K562 (cell line): ENCODE measurements at regions not wholly inside any gene's neighbourhood (a gene's known extent, or its start where the extent isn't known, plus 50 kb on each side); places are given as distances from the start of the nearest gene placed in this dataset.
A peak's percentile ranks its signal among the peaks of the same experiment; 100 is the strongest.

ENCODE experiments used
- ATAC-seq: fragments of 200-7000 bp; cut with Tn5 transposase; 3 replicates; pipeline ENCODE4 v1.9.1; 2020; ENCODE audit warnings: moderate library complexity
- BruUV-seq: library from RNA; stranded (reverse); fragments of 400-500 nt; replicated peaks from 2 replicates; lab custom pipeline; 2021; lab: Mats Ljungman, UMichigan
- CTCF ChIA-PET: fragments of 300-600 bp; formaldehyde crosslinking; extraction: SDS; loops from one replicate; lab custom pipeline; 2021; ENCODE audit warnings: low intra/inter-chr PET ratio; lab: Yijun Ruan, JAX
- POLR2A ChIA-PET: fragments of 300-600, 350-650 bp; sonication (Branson Sonifier 250); formaldehyde crosslinking; extraction: SDS; loops from one replicate; lab custom pipeline; 2021; ENCODE audit warnings: antibody characterized with exemption, inconsistent platforms; lab: Yijun Ruan, JAX
- DNase-seq, 4 experiments: peaks; one replicate each; pipeline versions ENCODE4 v3.0.0 to v3.0.0-alpha.2; 2011 to 2018; ENCODE audit warnings: low spot score in 3 of 4, mixed read lengths in 3 of 4; ENCODE audit errors: extremely low read depth in 1 of 4
- FAIRE-seq: peaks from 2 replicates; lab custom pipeline; 2011; peaks lifted over from hg19 to GRCh38; lab: Jason Lieb, UNC
- H2AFZ ChIP-seq: 2 replicates; pipeline ENCODE4 v1.6.0; 2011; ENCODE audit warnings: low read depth, low read length, control low read depth, inconsistent platforms
- H3K27ac ChIP-seq: fragments of 200-600 bp; 3 replicates; pipeline ENCODE4 v1.8.0; 2011; ENCODE audit warnings: low read depth, mild to moderate bottlenecking, control low read depth, inconsistent platforms, low read length, moderate library complexity, mixed read lengths; ENCODE audit errors: extremely low read depth
- H3K27me3 ChIP-seq, 2 experiments: fragments of 300-600 bp in 1 of 2; 2 replicates in 1 of 2; 3 replicates in 1 of 2; pipeline versions ENCODE4 v1.6.0 to v1.8.0; 2011; ENCODE audit warnings: inconsistent platforms in 2 of 2, low read length in 2 of 2, mild to moderate bottlenecking in 1 of 2, mixed read lengths in 1 of 2, moderate library complexity in 1 of 2; ENCODE audit not compliant: control insufficient read depth in 2 of 2, insufficient read depth in 2 of 2
- H3K36me3 ChIP-seq: fragments of 300-600 bp; 3 replicates; pipeline ENCODE4 v1.8.0; 2011; ENCODE audit warnings: mild to moderate bottlenecking, low read length, inconsistent platforms; ENCODE audit not compliant: control insufficient read depth, insufficient read depth
- H3K4me1 ChIP-seq, 2 experiments: fragments of 200-600 bp in 1 of 2; replicated peaks in 1 of 2; 2 replicates in 1 of 2; 3 replicates in 1 of 2; pipeline versions ENCODE4 v1.5.1 to v1.8.0; 2011; ENCODE audit warnings: inconsistent platforms in 2 of 2, low read length in 2 of 2, mild to moderate bottlenecking in 1 of 2, mixed read lengths in 1 of 2, moderate library complexity in 1 of 2; ENCODE audit not compliant: control insufficient read depth in 2 of 2, insufficient read depth in 2 of 2
- H3K4me2 ChIP-seq: 2 replicates; pipeline ENCODE4 v1.6.1; 2011; ENCODE audit warnings: low read length, control low read depth, inconsistent platforms, mixed read lengths; ENCODE audit not compliant: insufficient read depth
- H3K4me3 ChIP-seq: fragments of 200-600 bp; sonication (generic), shearing (Covaris generic); 2 replicates; pipeline ENCODE4 v1.5.1; 2016; ENCODE audit warnings: control low read depth, inconsistent platforms
- H3K79me2 ChIP-seq: fragments of 200-600 bp; 3 replicates; pipeline ENCODE4 v1.8.0; 2011; ENCODE audit warnings: low read length, inconsistent platforms; ENCODE audit not compliant: control insufficient read depth, insufficient read depth
- H3K9ac ChIP-seq, 2 experiments: 2 replicates each; pipeline versions ENCODE4 v1.6.0 to v1.6.1; 2011; ENCODE audit warnings: low read depth in 2 of 2, low read length in 2 of 2, control low read depth in 1 of 2, inconsistent platforms in 1 of 2, mild to moderate bottlenecking in 1 of 2, mixed read lengths in 1 of 2; ENCODE audit not compliant: insufficient read depth in 1 of 2
- H3K9me1 ChIP-seq: one replicate; pipeline ENCODE4 v1.6.0; 2011; ENCODE audit warnings: inconsistent platforms, mild to moderate bottlenecking, low read length, moderate library complexity; ENCODE audit not compliant: control insufficient read depth, insufficient read depth
- H3K9me3 ChIP-seq: replicated peaks from 2 replicates; pipeline ENCODE4 v1.5.1; 2011; ENCODE audit warnings: low read depth, low read length, inconsistent platforms; ENCODE audit not compliant: control insufficient read depth, insufficient read depth
- H4K20me1 ChIP-seq: replicated peaks from 2 replicates; pipeline ENCODE4 v1.6.1; 2011; ENCODE audit warnings: low read length, inconsistent platforms, mixed read lengths; ENCODE audit not compliant: control insufficient read depth, insufficient read depth
- FOS ChIP-seq: IDR thresholded peaks from 3 replicates; pipeline ENCODE4 v1.6.1; 2011; ENCODE audit not compliant: insufficient read length; ENCODE audit errors: extremely low read depth
- FOXK1 ChIP-seq: sonication (generic); formaldehyde crosslinking; IDR thresholded peaks from 2 replicates; pipeline ENCODE4 v1.8.0; 2022; ENCODE audit warnings: missing genetic modification reagents, mild to moderate bottlenecking, borderline replicate concordance
- KAT8 ChIP-seq: fragments of 450-650 bp; IDR thresholded peaks from 2 replicates; pipeline ENCODE4 v1.6.1; 2016; ENCODE audit warnings: low read depth, mild to moderate bottlenecking
- KLF1 ChIP-seq: fragments of 450-650 bp; IDR thresholded peaks from 2 replicates; pipeline ENCODE4 v1.6.1; 2016; ENCODE audit warnings: missing genetic modification characterization, missing compliant biosample characterization
- L3MBTL2 ChIP-seq: fragments of 450-650 bp; IDR thresholded peaks from 2 replicates; pipeline ENCODE4 v1.6.1; 2016; ENCODE audit warnings: mild to moderate bottlenecking, moderate library complexity
- MAZ ChIP-seq, 2 experiments: fragments of 450-650 bp in 1 of 2; sonication (generic) in 1 of 2; formaldehyde crosslinking; IDR thresholded peaks in 1 of 2; conservative IDR thresholded peaks in 1 of 2; 2 replicates each; pipeline versions ENCODE4 v1.4.0 to v1.5.0; 2020; ENCODE audit warnings: mild to moderate bottlenecking in 1 of 2, missing genetic modification reagents in 1 of 2
- MXI1 ChIP-seq: IDR thresholded peaks from 2 replicates; pipeline ENCODE4 v1.6.1; 2011; ENCODE audit warnings: low read depth, mild to moderate bottlenecking, improper control_type of control experiment, low read length
- NR2C2 ChIP-seq, 2 experiments: fragments of 200-800 bp in 1 of 2; sonication (Bioruptor generic) in 1 of 2; sonication (generic) in 1 of 2; formaldehyde crosslinking in 1 of 2; IDR thresholded peaks; 2 replicates each; pipeline versions ENCODE4 v1.6.1 to v1.8.0; 2016 to 2022; ENCODE audit warnings: mild to moderate bottlenecking in 1 of 2, missing compliant biosample characterization in 1 of 2, missing genetic modification characterization in 1 of 2, missing genetic modification reagents in 1 of 2
- RFX7 ChIP-seq: fragments of 250-450 bp; sonication (Bioruptor Pico); IDR thresholded peaks from 2 replicates; pipeline ENCODE4 v1.5.1; 2021; ENCODE audit warnings: mild to moderate bottlenecking
- SIX5 ChIP-seq, 2 experiments: IDR thresholded peaks; 2 replicates each; pipeline ENCODE4 v1.6.1; 2011; ENCODE audit warnings: low read length in 2 of 2, borderline replicate concordance in 1 of 2, low read depth in 1 of 2, mild to moderate bottlenecking in 1 of 2, moderate library complexity in 1 of 2; ENCODE audit not compliant: insufficient read depth in 1 of 2
- STAT5A ChIP-seq: IDR thresholded peaks from 2 replicates; pipeline ENCODE4 v1.6.1; 2012; ENCODE audit warnings: low read length, inconsistent platforms, borderline replicate concordance
- ZBED1 ChIP-seq: IDR thresholded peaks from 2 replicates; pipeline ENCODE4 v1.6.1; 2014
- ZKSCAN3 ChIP-seq: fragments of 250-450 bp; sonication (Bioruptor Pico); IDR thresholded peaks from 2 replicates; pipeline ENCODE4 v1.4.0; 2020
- ZNF41 ChIP-seq: fragments of 250-450 bp; sonication (Bioruptor Pico); conservative IDR thresholded peaks from 2 replicates; pipeline ENCODE4 v1.4.0; 2020; ENCODE audit warnings: mild to moderate bottlenecking
- ZNF644 ChIP-seq: fragments of 200-800 bp; sonication (Bioruptor generic); IDR thresholded peaks from 2 replicates; pipeline ENCODE4 v1.6.1; 2016; ENCODE audit warnings: low read depth, missing genetic modification characterization, missing compliant biosample characterization
- ZNF830 ChIP-seq: fragments of 250-450 bp; sonication (Bioruptor Pico); IDR thresholded peaks from 2 replicates; pipeline ENCODE4 v1.5.0; 2021; ENCODE audit warnings: mild to moderate bottlenecking
- WGBS: fragments of 100-300 bp; shearing (Covaris generic); methylation state at CpG from one replicate; pipeline ENCODE4 v1.1.6; 2016; ENCODE audit warnings: low coverage, mixed read lengths; ENCODE audit not compliant: insufficient coverage; ENCODE audit errors: missing lambda C conversion rate; 5-methylcytosine and 5-hydroxymethylcytosine counted together
- in situ Hi-C: fragments of 300-500 bp; cut with MboI; formaldehyde crosslinking; loops from 4 replicates; pipeline ENCODE4 v1.15.0; 2018; ENCODE audit warnings: inconsistent platforms, mixed read lengths
- intact Hi-C: fragments of 100-400 bp; cut with micrococcal nuclease; formaldehyde crosslinking; loops from 2 replicates; pipeline ENCODE4 v1.14.2; 2022
- TF ChIP-seq, protein P1 (sequence below): fragments of 450-650 bp; IDR thresholded peaks from 2 replicates; pipeline ENCODE4 v1.6.1; 2016; ENCODE audit warnings: low read depth, mild to moderate bottlenecking, moderate library complexity
- TF ChIP-seq, protein P2 (sequence below): fragments of 450-650 bp; IDR thresholded peaks from 2 replicates; pipeline ENCODE4 v1.6.1; 2014; ENCODE audit warnings: low read depth, mild to moderate bottlenecking, moderate library complexity, borderline replicate concordance
- TF ChIP-seq, protein P3 (sequence below): sonication (generic); IDR thresholded peaks from 2 replicates; pipeline ENCODE4 v1.6.1; 2016
- TF ChIP-seq, protein P4 (sequence below): sonication (generic); formaldehyde crosslinking; IDR thresholded peaks from 2 replicates; pipeline ENCODE4 v1.8.1; 2022; ENCODE audit warnings: missing genetic modification reagents

DNA sequence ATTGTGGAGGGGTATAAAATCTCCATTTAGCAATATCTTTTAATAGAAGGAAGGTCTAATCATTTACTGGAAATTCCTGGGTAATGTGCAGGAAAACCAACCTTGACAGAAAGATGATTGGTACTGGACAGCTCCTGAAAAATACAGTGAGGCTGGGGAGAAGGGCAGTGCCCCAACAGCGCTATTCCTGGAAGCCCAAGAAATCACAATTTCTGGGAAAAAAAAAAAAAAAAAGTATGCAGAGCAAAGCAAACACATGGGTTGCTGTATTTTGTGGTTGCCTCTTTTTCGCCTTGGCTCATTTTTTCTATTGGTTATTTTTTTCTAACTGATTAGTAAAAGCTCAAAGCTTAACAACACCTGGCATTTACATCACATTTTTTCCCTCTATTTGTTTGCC lies 249.7 kb downstream of the ENC1 start:
- Histone ChIP-seq H2AFZ (peak overlapping the region; percentile 51; the same call in 1 of the 2 replicates), H3K4me3 (no peak overlapping the region), H3K27ac (no peak overlapping the region), H3K4me2 (no peak overlapping the region), H3K79me2 (no peaks in the 10 kb centered on the region), H3K36me3 (no peaks in the 10 kb centered on the region), H3K9me3 (no peaks in the 10 kb centered on the region), H3K9ac (no peak overlapping the region; a peak in 1 of 4 replicates), H3K27me3 (no peaks in the 10 kb centered on the region), H3K4me1 (peaks cover 0 to 8% of the 10 kb centered on the region in 2 experiments; a peak in 3 of 5 replicates), H4K20me1 (no peaks in the 10 kb centered on the region), H3K9me1 (no peaks in the 10 kb centered on the region)
- intact Hi-C loops: loop anchor here (5.0 kb wide), 1 partner anchor 251 kb away; the partner anchor contains the start of gene ENC1
- 0% methylated on average over 2 of the region's 2 CpGs for WGBS
- POLR2A ChIA-PET: interaction anchor here (0.6 to 1.5 kb wide), 2 partner anchors 26 to 1371 kb away, joined by 3 to 7 read pairs; no protein-coding TSS in a partner anchor
- BruUV-seq: no TSS peak
- in situ Hi-C loops: no loop called here
- DNase-seq (peak in 3 of 4 experiments; percentile 13 to 37 (median 21)), FAIRE-seq (no peak), ATAC-seq (no peak)
- CTCF ChIA-PET: no interaction called here
- no peak for TF ChIP-seq ZNF41 (CRISPR knock-in tag)
- no peak for TF ChIP-seq ZKSCAN3 (CRISPR knock-in tag)
- no peak for TF ChIP-seq RFX7
- no peak for TF ChIP-seq ZBED1
- TF ChIP-seq, protein P1, sequence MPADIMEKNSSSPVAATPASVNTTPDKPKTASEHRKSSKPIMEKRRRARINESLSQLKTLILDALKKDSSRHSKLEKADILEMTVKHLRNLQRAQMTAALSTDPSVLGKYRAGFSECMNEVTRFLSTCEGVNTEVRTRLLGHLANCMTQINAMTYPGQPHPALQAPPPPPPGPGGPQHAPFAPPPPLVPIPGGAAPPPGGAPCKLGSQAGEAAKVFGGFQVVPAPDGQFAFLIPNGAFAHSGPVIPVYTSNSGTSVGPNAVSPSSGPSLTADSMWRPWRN: no peak
- TF ChIP-seq SIX5 (IDR thresholded peaks at IDR 0.05; ENCODE audit: borderline replicate concordance in 1 of 2, insufficient read depth in 1 of 2, low read depth in 1 of 2, low read length in 2 of 2): no peak
- no peak for TF ChIP-seq ZNF644 (tag)
- TF ChIP-seq NR2C2 (CRISPR knock-in tag; IDR thresholded peaks at IDR 0.05): no peak
- TF ChIP-seq NR2C2 (tag; IDR thresholded peaks at IDR 0.05): peak; percentile 0; the same call in 1 of the 2 replicates
- TF ChIP-seq KLF1: no peak
- TF ChIP-seq, protein P2, sequence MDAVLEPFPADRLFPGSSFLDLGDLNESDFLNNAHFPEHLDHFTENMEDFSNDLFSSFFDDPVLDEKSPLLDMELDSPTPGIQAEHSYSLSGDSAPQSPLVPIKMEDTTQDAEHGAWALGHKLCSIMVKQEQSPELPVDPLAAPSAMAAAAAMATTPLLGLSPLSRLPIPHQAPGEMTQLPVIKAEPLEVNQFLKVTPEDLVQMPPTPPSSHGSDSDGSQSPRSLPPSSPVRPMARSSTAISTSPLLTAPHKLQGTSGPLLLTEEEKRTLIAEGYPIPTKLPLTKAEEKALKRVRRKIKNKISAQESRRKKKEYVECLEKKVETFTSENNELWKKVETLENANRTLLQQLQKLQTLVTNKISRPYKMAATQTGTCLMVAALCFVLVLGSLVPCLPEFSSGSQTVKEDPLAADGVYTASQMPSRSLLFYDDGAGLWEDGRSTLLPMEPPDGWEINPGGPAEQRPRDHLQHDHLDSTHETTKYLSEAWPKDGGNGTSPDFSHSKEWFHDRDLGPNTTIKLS: no peak
- TF ChIP-seq L3MBTL2: no peak
- TF ChIP-seq, protein P3, sequence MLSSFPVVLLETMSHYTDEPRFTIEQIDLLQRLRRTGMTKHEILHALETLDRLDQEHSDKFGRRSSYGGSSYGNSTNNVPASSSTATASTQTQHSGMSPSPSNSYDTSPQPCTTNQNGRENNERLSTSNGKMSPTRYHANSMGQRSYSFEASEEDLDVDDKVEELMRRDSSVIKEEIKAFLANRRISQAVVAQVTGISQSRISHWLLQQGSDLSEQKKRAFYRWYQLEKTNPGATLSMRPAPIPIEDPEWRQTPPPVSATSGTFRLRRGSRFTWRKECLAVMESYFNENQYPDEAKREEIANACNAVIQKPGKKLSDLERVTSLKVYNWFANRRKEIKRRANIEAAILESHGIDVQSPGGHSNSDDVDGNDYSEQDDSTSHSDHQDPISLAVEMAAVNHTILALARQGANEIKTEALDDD: no peak
- TF ChIP-seq KAT8: no peak
- TF ChIP-seq ZNF830 (CRISPR knock-in tag): no peak
- TF ChIP-seq MXI1: no peak
- TF ChIP-seq MAZ (CRISPR knock-in tag; conservative IDR thresholded peaks at IDR 0.05 in 1 of 2, IDR thresholded peaks at IDR 0.05 in 1 of 2): no peak
- 0 out of 2 replicates have a peak, but pooled peaks have one; percentile 29 for TF ChIP-seq STAT5A
- TF ChIP-seq FOXK1: no peak
- TF ChIP-seq FOS: no peak
- TF ChIP-seq, protein P4, sequence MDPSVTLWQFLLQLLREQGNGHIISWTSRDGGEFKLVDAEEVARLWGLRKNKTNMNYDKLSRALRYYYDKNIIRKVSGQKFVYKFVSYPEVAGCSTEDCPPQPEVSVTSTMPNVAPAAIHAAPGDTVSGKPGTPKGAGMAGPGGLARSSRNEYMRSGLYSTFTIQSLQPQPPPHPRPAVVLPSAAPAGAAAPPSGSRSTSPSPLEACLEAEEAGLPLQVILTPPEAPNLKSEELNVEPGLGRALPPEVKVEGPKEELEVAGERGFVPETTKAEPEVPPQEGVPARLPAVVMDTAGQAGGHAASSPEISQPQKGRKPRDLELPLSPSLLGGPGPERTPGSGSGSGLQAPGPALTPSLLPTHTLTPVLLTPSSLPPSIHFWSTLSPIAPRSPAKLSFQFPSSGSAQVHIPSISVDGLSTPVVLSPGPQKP (CRISPR knock-in tag): no peak
